Muscle of leg (tissue), 3 donors: ENCODE measurements at regions not wholly inside any gene's neighbourhood (a gene's known extent, or its start where the extent isn't known, plus 50 kb on each side); places are given as distances from the start of the nearest gene placed in this dataset.

Experiments
- DNase-seq: peaks from one replicate; pipeline ENCODE4 v3.0.0; 2013
- H3K27ac ChIP-seq: one replicate; pipeline ENCODE4 v1.5.1; 2013; ENCODE audit warnings: mild to moderate bottlenecking, low read length, control low read depth
- H3K27me3 ChIP-seq: one replicate; pipeline ENCODE4 v1.6.1; 2013; ENCODE audit warnings: low read length; ENCODE audit not compliant: control insufficient read depth, insufficient read depth
- H3K36me3 ChIP-seq: one replicate; pipeline ENCODE4 v1.6.1; 2013; ENCODE audit warnings: low read length; ENCODE audit not compliant: control insufficient read depth, insufficient read depth
- H3K4me1 ChIP-seq: one replicate; pipeline ENCODE4 v1.6.1; 2013; ENCODE audit warnings: low read length; ENCODE audit not compliant: control insufficient read depth, insufficient read depth
- H3K4me3 ChIP-seq: one replicate; pipeline ENCODE4 v1.5.1; 2013; ENCODE audit warnings: low read length, control low read depth
- H3K9me3 ChIP-seq: replicated peaks from 2 replicates; pipeline ENCODE4 v1.6.1; 2013; ENCODE audit warnings: low read depth, low read length; ENCODE audit not compliant: control insufficient read depth
- WGBS: methylation state at CpG from one replicate; pipeline ENCODE4 v1.1.5; 2013; ENCODE audit warnings: missing lambda C conversion rate; ENCODE audit not compliant: insufficient coverage; 5-methylcytosine and 5-hydroxymethylcytosine counted together

DNA sequence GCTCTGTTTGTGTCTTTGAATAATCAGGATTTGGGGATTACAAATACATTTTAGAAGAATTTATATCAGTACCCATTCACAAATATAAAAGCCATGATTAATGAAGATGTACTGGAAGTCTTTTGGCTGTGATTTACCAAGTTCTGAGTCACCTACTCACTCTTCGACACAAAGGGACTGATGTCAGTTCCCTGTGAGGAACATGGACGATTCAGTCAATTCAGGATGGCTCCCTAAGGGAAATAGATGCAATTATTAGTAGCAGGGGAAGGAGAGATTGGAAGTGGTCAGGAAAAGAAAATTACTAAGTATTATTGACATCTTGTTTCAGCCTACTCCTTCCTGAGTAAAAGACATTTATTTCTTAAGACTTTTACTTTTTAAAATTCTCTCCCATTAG is 550.7 kb upstream of the SLIT2 start:
- WGBS = 17% methylated on average over 1 of the region's 2 CpGs
- H3K27me3 ChIP-seq = no peaks in the 10 kb centered on the region

GRCh38 chr4:19698961-19699360 is 552.7 kb upstream of the SLIT2 start:
- no CpG with 5 or more reads among the region's 1 CpG for WGBS
- Histone ChIP-seq H3K9me3 (peaks cover 4% of the 10 kb centered on the region), H3K36me3 (no peaks in the 10 kb centered on the region), H3K4me3 (no peak overlapping the region), H3K27me3 (no peaks in the 10 kb centered on the region), H3K4me1 (peaks cover 3% of the 10 kb centered on the region), H3K27ac (no peak overlapping the region)
- DNase-seq = no peak

More for the DNA sequence above, 550.7 kb upstream of the SLIT2 start:
- no peaks in the 10 kb centered on the region for H3K4me1 ChIP-seq
- no peak overlapping the region for H3K4me3 ChIP-seq
- no peak overlapping the region for H3K27ac ChIP-seq
- DNase-seq = no peak
- H3K9me3 ChIP-seq = peaks cover 4% of the 10 kb centered on the region
- H3K36me3 ChIP-seq = no peaks in the 10 kb centered on the region

DNA sequence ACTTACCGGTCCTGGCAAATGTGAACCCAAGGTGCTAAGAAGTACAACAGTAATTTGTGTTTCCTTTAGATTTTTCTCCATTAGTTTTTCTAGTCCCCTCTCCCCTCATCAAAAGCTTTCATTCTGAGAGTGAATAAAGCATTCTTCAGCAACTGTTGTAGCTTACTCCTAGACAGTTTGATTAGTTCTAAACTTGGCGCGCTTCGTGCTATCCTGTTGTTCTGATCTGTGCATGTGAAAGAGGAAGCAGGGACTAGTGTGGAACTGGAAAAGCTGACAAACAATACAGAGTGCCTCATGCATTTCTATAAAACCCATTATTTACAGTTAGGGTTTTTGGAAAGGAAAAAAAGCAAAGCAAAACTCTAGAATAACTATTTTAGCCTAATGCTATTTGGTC is 556.9 kb upstream of the SLIT2 start:
- Histone ChIP-seq H3K36me3 (no peaks in the 10 kb centered on the region), H3K27ac (peak overlapping the region; percentile 89), H3K27me3 (no peaks in the 10 kb centered on the region), H3K4me1 (peaks cover 3% of the 10 kb centered on the region), H3K4me3 (no peak overlapping the region), H3K9me3 (peaks cover 4% of the 10 kb centered on the region)
- WGBS = no CpG with 5 or more reads among the region's 4 CpGs
- peak; percentile 84 for DNase-seq

DNA sequence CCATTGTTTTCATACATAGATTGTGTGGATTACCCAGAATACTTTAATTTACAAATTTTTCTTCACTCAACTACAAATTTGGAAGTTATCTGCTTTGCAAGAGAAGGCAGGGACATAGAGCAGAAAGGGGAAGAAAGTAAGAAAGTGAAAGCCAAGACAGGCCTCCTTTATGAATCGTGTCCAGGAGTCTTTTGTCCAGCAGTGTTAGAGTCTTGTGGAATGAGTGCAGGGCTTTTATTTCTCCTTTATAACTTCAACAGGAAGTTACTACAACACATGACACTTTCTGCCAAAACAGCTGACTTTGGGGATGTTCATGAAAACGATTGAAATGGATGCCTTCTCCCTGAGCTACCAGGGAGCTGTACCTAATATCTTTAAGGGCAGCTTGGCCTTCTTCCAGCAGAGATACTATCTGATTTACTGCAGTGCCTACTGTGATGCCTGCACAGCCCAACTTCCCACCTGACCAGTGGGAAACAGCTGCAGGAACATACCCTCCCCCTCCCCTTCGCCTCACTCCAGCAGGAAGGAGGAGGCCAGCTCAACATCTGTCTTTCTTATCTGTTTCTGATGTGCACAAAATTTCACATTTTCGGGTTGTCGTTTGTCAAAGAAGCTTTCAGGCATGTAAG is 557.7 kb upstream of the SLIT2 start:
- no peak overlapping the region for H3K4me3 ChIP-seq

GRCh38 chr4:19689511-19689910 is 562.2 kb upstream of the SLIT2 start:
- WGBS = 42% methylated on average over 2 of the region's 3 CpGs
- DNase-seq = peak; percentile 66
- H3K9me3 ChIP-seq = no peaks in the 10 kb centered on the region

More for the DNA sequence above, 557.7 kb upstream of the SLIT2 start:
- peaks cover 3% of the 10 kb centered on the region for H3K4me1 ChIP-seq
- no peaks in the 10 kb centered on the region for H3K27me3 ChIP-seq
- H3K9me3 ChIP-seq = peaks cover 4% of the 10 kb centered on the region
- peak overlapping the region; percentile 89 for H3K27ac ChIP-seq
- H3K36me3 ChIP-seq = no peaks in the 10 kb centered on the region
- 0% methylated on average over 1 of the region's 5 CpGs for WGBS
- peak; percentile 94 for DNase-seq

GRCh38 chr4:19686456-19686855 is 565.2 kb upstream of the SLIT2 start:
- Histone ChIP-seq H3K4me3 (no peak overlapping the region), H3K36me3 (no peaks in the 10 kb centered on the region), H3K27ac (no peak overlapping the region), H3K9me3 (no peaks in the 10 kb centered on the region), H3K27me3 (no peaks in the 10 kb centered on the region), H3K4me1 (no peaks in the 10 kb centered on the region)
- DNase-seq = peak; percentile 15

More at GRCh38 chr4:19689511-19689910, 562.2 kb upstream of the SLIT2 start:
- H3K4me3 ChIP-seq = no peak overlapping the region
- no peak overlapping the region for H3K27ac ChIP-seq
- H3K36me3 ChIP-seq = no peaks in the 10 kb centered on the region
- H3K4me1 ChIP-seq = peaks cover 3% of the 10 kb centered on the region
- H3K27me3 ChIP-seq = no peaks in the 10 kb centered on the region

- WGBS = no CpG with 5 or more reads among the region's 7 CpGs
- H3K9me3 ChIP-seq = no peaks in the 10 kb centered on the region
- DNase-seq = peak; percentile 83
- H3K4me3 ChIP-seq = no peak overlapping the region
- no peaks in the 10 kb centered on the region for H3K36me3 ChIP-seq
- no peaks in the 10 kb centered on the region for H3K4me1 ChIP-seq
- H3K27ac ChIP-seq = peak overlapping the region; percentile 65
- H3K27me3 ChIP-seq = no peaks in the 10 kb centered on the region
Observed at GRCh38 chr4:19684084-19684483, 567.6 kb upstream of the SLIT2 start.

DNA sequence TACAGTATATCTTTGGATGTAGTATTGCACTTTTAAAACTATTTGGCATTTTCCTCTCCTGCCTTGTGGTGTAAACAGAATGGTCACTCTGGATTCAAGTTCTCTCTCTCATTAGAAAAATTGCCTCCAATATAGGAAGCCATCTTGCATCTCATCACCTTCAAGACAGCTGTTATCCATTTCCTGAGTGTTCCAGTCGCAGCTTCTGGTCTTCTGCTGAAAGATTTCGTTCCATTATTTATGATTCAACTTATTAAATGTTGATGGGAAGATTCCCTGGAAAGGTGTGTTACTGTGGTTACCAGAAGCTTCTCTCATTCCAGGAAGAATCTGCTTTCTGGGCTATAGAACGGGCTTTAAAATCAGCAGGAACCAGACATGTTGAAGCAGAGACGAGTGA is 568.3 kb upstream of the SLIT2 start:
- Histone ChIP-seq H3K4me3 (no peak overlapping the region), H3K4me1 (no peaks in the 10 kb centered on the region), H3K36me3 (no peaks in the 10 kb centered on the region), H3K9me3 (no peaks in the 10 kb centered on the region), H3K27ac (peak overlapping the region; percentile 65), H3K27me3 (no peaks in the 10 kb centered on the region)
- peak; percentile 79 for DNase-seq
- WGBS = 0% methylated on average over 1 of the region's 4 CpGs

- no peaks in the 10 kb centered on the region for H3K27me3 ChIP-seq
Observed at GRCh38 chr4:19677211-19677610, 574.5 kb upstream of the SLIT2 start.

GRCh38 chr4:19675172-19675811 is 576.4 kb upstream of the SLIT2 start:
- WGBS = no CpG with 5 or more reads among the region's 4 CpGs
- Histone ChIP-seq H3K27ac (no peak overlapping the region), H3K27me3 (no peaks in the 10 kb centered on the region), H3K4me1 (no peaks in the 10 kb centered on the region), H3K36me3 (no peaks in the 10 kb centered on the region), H3K4me3 (no peak overlapping the region), H3K9me3 (no peaks in the 10 kb centered on the region)
- DNase-seq = peak; percentile 78

More at GRCh38 chr4:19677211-19677610, 574.5 kb upstream of the SLIT2 start:
- peak; percentile 69 for DNase-seq
- H3K27ac ChIP-seq = no peak overlapping the region
- no peak overlapping the region for H3K4me3 ChIP-seq
- H3K36me3 ChIP-seq = no peaks in the 10 kb centered on the region
- no peaks in the 10 kb centered on the region for H3K4me1 ChIP-seq
- H3K9me3 ChIP-seq = no peaks in the 10 kb centered on the region
